HCT116 (cell line): ENCODE measurements at regions not wholly inside any gene's neighbourhood (a gene's known extent, or its start where the extent isn't known, plus 50 kb on each side); places are given as distances from the start of the nearest gene placed in this dataset.

ENCODE experiments used
- ATAC-seq: fragments of 200-7000 bp; cut with Tn5 transposase; 2 replicates; pipeline ENCODE4 v1.9.1; 2020; ENCODE audit warnings: mild to moderate bottlenecking, moderate library complexity
- BruUV-seq: library from RNA; stranded (reverse); fragments of 400-500 nt; replicated peaks from 2 replicates; lab custom pipeline; 2021; lab: Mats Ljungman, UMichigan
- CTCF ChIA-PET: fragments of 300-600 bp; sonication (Branson Sonifier 250); formaldehyde crosslinking; loops from one replicate; lab custom pipeline; 2021; ENCODE audit warnings: antibody characterized with exemption; lab: Charles Lee
- POLR2A ChIA-PET: fragments of 300-600, 350-600 bp; sonication (Branson Sonifier 250); formaldehyde crosslinking; loops from one replicate; lab custom pipeline; 2021; ENCODE audit warnings: antibody characterized with exemption; lab: Charles Lee
- RAD21 ChIA-PET, 2 experiments: fragments of 300-600 bp; sonication (Branson Sonifier 250); formaldehyde crosslinking; loops; one replicate each; lab custom pipeline; 2023; ENCODE audit warnings: low total read pairs in 2 of 2; ENCODE audit not compliant: uncharacterized antibody in 2 of 2, unreplicated experiment in 2 of 2, low non-redundant PET in 1 of 2; lab: Charles Lee
- DNase-seq: peaks from one replicate; pipeline ENCODE4 v3.0.0-alpha.2; 2010; ENCODE audit warnings: low read depth, low spot score
- H2AFZ ChIP-seq: fragments of 200-600 bp; shearing (Covaris generic), sonication (generic); 2 replicates; pipeline ENCODE4 v1.6.1; 2017; ENCODE audit warnings: low read depth, mixed run types, mixed read lengths, antibody characterized with exemption, low read length; ENCODE audit not compliant: poor library complexity, severe bottlenecking
- H3K27ac ChIP-seq: 2 replicates; pipeline ENCODE4 v1.5.1; 2012; ENCODE audit warnings: low read depth, low read length
- H3K27me3 ChIP-seq: fragments of 200-600 bp; sonication (generic); 2 replicates; pipeline ENCODE4 v1.6.1; 2016; ENCODE audit warnings: mixed run types, low read length, mixed read lengths; ENCODE audit not compliant: insufficient read depth
- H3K36me3 ChIP-seq, 2 experiments: fragments of 200-500 bp in 1 of 2; fragments of 200-600 bp in 1 of 2; sonication (Bioruptor generic) in 1 of 2; sonication (generic) in 1 of 2; 2 replicates each; pipeline versions ENCODE4 v1.5.1 to v1.6.1; 2014 to 2016; ENCODE audit warnings: low read length in 2 of 2, inconsistent platforms in 1 of 2, mixed read lengths in 1 of 2, mixed run types in 1 of 2; ENCODE audit not compliant: insufficient read depth in 2 of 2, control insufficient read depth in 1 of 2
- H3K4me1 ChIP-seq, 2 experiments: fragments of 200-600 bp in 1 of 2; sonication (generic) in 1 of 2; 2 replicates each; pipeline versions ENCODE4 v1.5.1 to v1.6.1; 2012 to 2017; ENCODE audit warnings: low read length in 2 of 2, inconsistent platforms in 1 of 2, mild to moderate bottlenecking in 1 of 2, mixed read lengths in 1 of 2, mixed run types in 1 of 2, moderate library complexity in 1 of 2; ENCODE audit not compliant: insufficient read depth in 2 of 2, control insufficient read depth in 1 of 2
- H3K4me2 ChIP-seq: fragments of 200-600 bp; sonication (generic); 2 replicates; pipeline ENCODE4 v1.6.1; 2017; ENCODE audit warnings: mixed run types, low read length, mixed read lengths
- H3K4me3 ChIP-seq, 2 experiments: fragments of 200-600 bp in 1 of 2; sonication (generic) in 1 of 2; replicated peaks in 1 of 2; 2 replicates each; pipeline ENCODE4 v1.5.1; 2011 to 2016; ENCODE audit warnings: low read length in 2 of 2, control low read depth in 1 of 2, low read depth in 1 of 2, mild to moderate bottlenecking in 1 of 2, mixed read lengths in 1 of 2, mixed run types in 1 of 2
- H3K79me2 ChIP-seq: fragments of 200-600 bp; sonication (generic); 2 replicates; pipeline ENCODE4 v1.6.1; 2017; ENCODE audit warnings: mild to moderate bottlenecking, mixed run types, low read length, moderate library complexity, mixed read lengths; ENCODE audit not compliant: insufficient read depth
- H3K9ac ChIP-seq: fragments of 200-600 bp; sonication (generic); 2 replicates; pipeline ENCODE4 v1.6.1; 2016; ENCODE audit warnings: low read length, mixed read lengths
- H3K9me2 ChIP-seq: fragments of 200-600 bp; sonication (generic), shearing (Covaris generic); 2 replicates; pipeline ENCODE4 v1.6.1; 2017; ENCODE audit warnings: mixed run types, mild to moderate bottlenecking, moderate library complexity; ENCODE audit not compliant: insufficient read depth
- H3K9me3 ChIP-seq, 2 experiments: fragments of 200-500 bp in 1 of 2; fragments of 200-600 bp in 1 of 2; sonication (Bioruptor generic) in 1 of 2; sonication (generic) in 1 of 2; 2 replicates each; pipeline ENCODE4 v1.6.1; 2014 to 2017; ENCODE audit warnings: low read length in 2 of 2, mixed read lengths in 2 of 2, inconsistent platforms in 1 of 2, low read depth in 1 of 2, mild to moderate bottlenecking in 1 of 2, mixed run types in 1 of 2, moderate library complexity in 1 of 2; ENCODE audit not compliant: control insufficient read depth in 1 of 2, insufficient read depth in 1 of 2
- H4K20me1 ChIP-seq: fragments of 200-600 bp; sonication (generic), shearing (Covaris generic); 2 replicates; pipeline ENCODE4 v1.6.1; 2017; ENCODE audit warnings: mixed run types, mild to moderate bottlenecking, moderate library complexity; ENCODE audit not compliant: insufficient read depth
- ATF3 ChIP-seq: IDR thresholded peaks from 2 replicates; pipeline ENCODE4 v1.6.1; 2012
- CEBPB ChIP-seq: IDR thresholded peaks from 2 replicates; pipeline ENCODE4 v1.6.1; 2012; ENCODE audit warnings: low read depth
- EGR1 ChIP-seq: IDR thresholded peaks from 2 replicates; pipeline ENCODE4 v1.6.1; 2012; ENCODE audit warnings: low read depth
- EZH2 ChIP-seq: fragments of 200-600 bp; sonication (generic); IDR thresholded peaks from 2 replicates; pipeline ENCODE4 v1.6.1; 2017; ENCODE audit warnings: antibody characterized with exemption, mixed run types
- EZH2phosphoT487 ChIP-seq: fragments of 200-600 bp; IDR thresholded peaks from 2 replicates; pipeline ENCODE4 v1.6.1; 2018; ENCODE audit warnings: antibody characterized with exemption, borderline replicate concordance
- FOSL1 ChIP-seq: IDR thresholded peaks from 2 replicates; pipeline ENCODE4 v1.6.1; 2012; ENCODE audit warnings: low read depth
- JUND ChIP-seq: IDR thresholded peaks from 2 replicates; pipeline ENCODE4 v1.6.1; 2012
- MAX ChIP-seq: IDR thresholded peaks from 2 replicates; pipeline ENCODE4 v1.6.1; 2012
- POLR2A ChIP-seq: IDR thresholded peaks from 2 replicates; pipeline ENCODE4 v1.7.0; 2011; ENCODE audit warnings: borderline replicate concordance; ENCODE audit not compliant: insufficient read depth, insufficient read length; ENCODE audit errors: extremely low read depth
- POLR2AphosphoS5 ChIP-seq: IDR thresholded peaks from 2 replicates; pipeline ENCODE4 v1.6.1; 2011; ENCODE audit warnings: mild to moderate bottlenecking, low read depth, low read length, moderate library complexity
- RAD21 ChIP-seq: IDR thresholded peaks from 2 replicates; pipeline ENCODE4 v1.6.1; 2012; ENCODE audit warnings: low read depth, mild to moderate bottlenecking
- REST ChIP-seq: IDR thresholded peaks from 2 replicates; pipeline ENCODE4 v1.6.1; 2012; ENCODE audit warnings: low read depth
- SIN3A ChIP-seq: IDR thresholded peaks from 2 replicates; pipeline ENCODE4 v1.6.1; 2012; ENCODE audit warnings: low read depth
- SP1 ChIP-seq: IDR thresholded peaks from 2 replicates; pipeline ENCODE4 v1.6.1; 2012; ENCODE audit warnings: low read depth
- SRF ChIP-seq: IDR thresholded peaks from 2 replicates; pipeline ENCODE4 v1.6.1; 2012; ENCODE audit warnings: low read depth
- TCF7L2 ChIP-seq: IDR thresholded peaks from 2 replicates; pipeline ENCODE4 v1.7.0; 2011; ENCODE audit warnings: borderline replicate concordance, inconsistent platforms; ENCODE audit not compliant: insufficient read depth, insufficient read length; ENCODE audit errors: extremely low read depth
- YY1 ChIP-seq: IDR thresholded peaks from 2 replicates; pipeline ENCODE4 v1.6.1; 2011; ENCODE audit warnings: low read length, low read depth, moderate library complexity, mild to moderate bottlenecking; ENCODE audit not compliant: insufficient replicate concordance; ENCODE audit errors: extremely low read depth
- ZBTB33 ChIP-seq: IDR thresholded peaks from 2 replicates; pipeline ENCODE4 v1.6.1; 2011; ENCODE audit warnings: mild to moderate bottlenecking, low read length, moderate library complexity; ENCODE audit not compliant: insufficient replicate concordance; ENCODE audit errors: extremely low read depth
- ZFX ChIP-seq: fragments of 450-650 bp; IDR thresholded peaks from 2 replicates; pipeline ENCODE4 v1.6.1; 2017
- ZNF274 ChIP-seq: fragments of 200-500 bp; sonication (Bioruptor generic); IDR thresholded peaks from 2 replicates; pipeline ENCODE4 v1.6.1; 2014; ENCODE audit warnings: mild to moderate bottlenecking, low read depth, low read length, inconsistent platforms
- intact Hi-C: fragments of 100-400 bp; cut with micrococcal nuclease; formaldehyde crosslinking; loops from 2 replicates; pipeline ENCODE4 v1.10.0; 2022

- TF ChIP-seq SP1 (no peak), POLR2AphosphoS5 (no peak), EGR1 (no peak), SRF (no peak), ZFX (no peak), TCF7L2 (no peak), EZH2 (no peak), CEBPB (no peak)
Measured at GRCh38 chr17:56718515-56718914, 115.2 kb downstream of the C17orf67 start (continued).

GRCh38 chr17:56723421-56723820 lies 110.3 kb downstream of the C17orf67 start:
- no peaks in the 10 kb centered on the region for H3K79me2 ChIP-seq
- no peaks in the 10 kb centered on the region for H3K36me3 ChIP-seq
- RAD21 ChIA-PET, result interaction anchor here in 1 of 2 experiments (0.6 kb wide), 1 partner anchor 9 kb away, joined by 3 read pairs; no protein-coding TSS in a partner anchor
- H3K4me2 ChIP-seq, result no peak overlapping the region
- H3K4me3 ChIP-seq, result no peak overlapping the region
- H3K9me3 ChIP-seq, result no peaks in the 10 kb centered on the region
- DNase-seq (no peak), ATAC-seq (no peak)
- H3K27ac ChIP-seq, result no peak overlapping the region
- CTCF ChIA-PET, result interaction anchor here (2.8 to 3.1 kb wide), 2 partner anchors 8 to 224 kb away, joined by 10 to 15 read pairs; no protein-coding TSS in a partner anchor
- intact Hi-C loops, result no loop called here
- H3K9ac ChIP-seq, result no peak overlapping the region
- H3K9me2 ChIP-seq, result no peaks in the 10 kb centered on the region
- no peaks in the 10 kb centered on the region for H4K20me1 ChIP-seq
- POLR2A ChIA-PET, result no interaction called here
- no peak overlapping the region for H2AFZ ChIP-seq
- peaks cover 7% of the 10 kb centered on the region; the same call in 1 of the 2 replicates for H3K27me3 ChIP-seq
- H3K4me1 ChIP-seq, result no peaks in the 10 kb centered on the region
- BruUV-seq, result no TSS peak
- TF ChIP-seq ZBTB33 (no peak), ATF3 (no peak), ZNF274 (no peak), SRF (no peak), JUND (no peak), SIN3A (no peak), RAD21 (no peak), POLR2A (no peak), REST (no peak), CEBPB (no peak), YY1 (no peak), MAX (no peak), FOSL1 (no peak), EZH2phosphoT487 (no peak)
